ENCODE measurements at regions not wholly inside any gene's neighbourhood (a gene's known extent, or its start where the extent isn't known, plus 50 kb on each side); places are given as distances from the start of the nearest gene placed in this dataset.

DNA sequence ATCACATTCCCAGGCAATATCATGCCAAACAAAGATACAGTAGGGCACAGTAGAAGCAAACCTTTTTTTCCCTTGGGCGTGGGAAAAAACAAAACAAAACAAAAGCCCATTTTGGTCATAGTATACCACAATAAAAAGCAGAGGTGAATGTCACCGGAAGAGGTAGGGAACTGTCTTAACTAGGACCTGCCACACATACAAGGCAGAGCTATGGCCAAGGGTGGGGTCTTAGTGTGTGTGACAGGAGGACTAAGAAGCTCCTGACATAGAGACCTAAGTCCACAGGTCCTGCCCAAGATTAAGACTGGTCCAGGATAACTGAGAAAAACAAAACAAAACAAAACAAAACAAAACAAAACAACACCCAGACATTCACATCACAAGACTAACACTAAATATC, 441.2 kb upstream of the DSEL start:
- no peak overlapping the region for H3K4me3 ChIP-seq
- no peaks in the 10 kb centered on the region for H3K27me3 ChIP-seq
- in situ Hi-C loops (cut with MboI; ENCODE audit: low pct_ligation_motif_present in 1 of 4, low pct_unique_long_range_greater_than_20kb in 1 of 4, low sequenced_read_pairs in 3 of 4) = no loop called here
- no peak for DNase-seq
- intact Hi-C loops (cut with DNase I; ENCODE audit: low total_unique reads) = no loop called here
- H3K9me3 ChIP-seq = no peaks in the 10 kb centered on the region
- WGBS, 2 donors (ENCODE audit: low coverage in 1 of 2) = 61 to 66% methylated on average over 2 of the region's 2 CpGs
- TF ChIP-seq POLR2AphosphoS5 (IDR thresholded peaks at IDR 0.05) (no peak), POLR2A (IDR thresholded peaks at IDR 0.05) (no peak), CTCF (IDR thresholded peaks at IDR 0.05) (no peak), EP300 (IDR thresholded peaks at IDR 0.05; ENCODE audit: low read depth) (no peak)
- H3K4me1 ChIP-seq = no peaks in the 10 kb centered on the region
- H3K27ac ChIP-seq = no peak overlapping the region
- H3K36me3 ChIP-seq = no peaks in the 10 kb centered on the region

GRCh38 chr18:67954594-67954993, 438.1 kb upstream of the DSEL start:
- Histone ChIP-seq H3K4me1 (no peaks in the 10 kb centered on the region), H3K36me3 (no peaks in the 10 kb centered on the region), H3K27ac (no peak overlapping the region), H3K27me3 (no peaks in the 10 kb centered on the region), H3K4me3 (no peak overlapping the region), H3K9me3 (no peaks in the 10 kb centered on the region)
- intact Hi-C loops (cut with DNase I; ENCODE audit: low total_unique reads) (no loop called here), in situ Hi-C loops (cut with MboI; ENCODE audit: low pct_ligation_motif_present in 1 of 4, low pct_unique_long_range_greater_than_20kb in 1 of 4, low sequenced_read_pairs in 3 of 4) (no loop called here)
- no peak for DNase-seq
- no peak for TF ChIP-seq EP300 (IDR thresholded peaks at IDR 0.05; ENCODE audit: low read depth)
- TF ChIP-seq CTCF (IDR thresholded peaks at IDR 0.05) = no peak
- TF ChIP-seq POLR2AphosphoS5 (IDR thresholded peaks at IDR 0.05) = no peak
- WGBS, 2 donors (ENCODE audit: low coverage in 1 of 2) = 29% methylated on average over 3 of the region's 3 CpGs; no CpG with 5 or more reads in 1 of the 2 donors

- Histone ChIP-seq H3K4me3 (no peak overlapping the region), H3K9me3 (no peaks in the 10 kb centered on the region), H3K27me3 (no peaks in the 10 kb centered on the region), H3K27ac (no peak overlapping the region), H3K4me1 (no peaks in the 10 kb centered on the region), H3K36me3 (no peaks in the 10 kb centered on the region)
- in situ Hi-C loops (cut with MboI; ENCODE audit: low pct_ligation_motif_present in 1 of 4, low pct_unique_long_range_greater_than_20kb in 1 of 4, low sequenced_read_pairs in 3 of 4) = no loop called here
- intact Hi-C loops (cut with DNase I; ENCODE audit: low total_unique reads) = no loop called here
- 74 to 78% methylated on average over 7 of the region's 7 CpGs for WGBS, 2 donors (ENCODE audit: low coverage in 1 of 2)
- no peak for DNase-seq
- TF ChIP-seq CTCF (IDR thresholded peaks at IDR 0.05) = no peak
- no peak for TF ChIP-seq EP300 (IDR thresholded peaks at IDR 0.05; ENCODE audit: low read depth)
- no peak for TF ChIP-seq POLR2A (IDR thresholded peaks at IDR 0.05)
- TF ChIP-seq POLR2AphosphoS5 (IDR thresholded peaks at IDR 0.05) = no peak
These were observed 434.6 kb upstream of the DSEL start for GRCh38 chr18:67951137-67951536.

DNA sequence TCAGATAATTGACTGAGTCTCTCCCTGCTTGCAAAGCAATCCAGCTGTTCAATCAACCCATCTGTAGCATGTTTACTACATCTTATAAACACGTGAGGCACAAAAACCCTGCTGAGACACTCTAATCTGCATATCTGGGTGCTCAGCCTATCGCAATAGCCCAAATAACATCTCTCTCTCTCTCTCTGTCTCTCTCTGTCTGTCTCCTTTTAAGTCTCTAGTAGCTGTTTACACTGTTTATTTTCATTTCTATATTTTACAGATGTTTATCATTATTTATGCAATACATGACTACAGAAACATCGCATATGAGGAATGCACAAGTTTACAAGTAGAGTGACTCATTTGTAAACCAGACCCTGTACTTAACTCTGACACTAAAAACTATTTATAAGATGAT, 422.1 kb upstream of the DSEL start:
- H3K4me3 ChIP-seq = no peak overlapping the region
- no peaks in the 10 kb centered on the region for H3K4me1 ChIP-seq
- intact Hi-C loops (cut with DNase I; ENCODE audit: low total_unique reads) (no loop called here), in situ Hi-C loops (cut with MboI; ENCODE audit: low pct_ligation_motif_present in 1 of 4, low pct_unique_long_range_greater_than_20kb in 1 of 4, low sequenced_read_pairs in 3 of 4) (no loop called here)
- no peak for DNase-seq
- H3K9me3 ChIP-seq = no peaks in the 10 kb centered on the region
- 50 to 61% methylated on average over 1 to 3 of the region's 3 CpGs for whole genome bisulfite sequencing, 2 donors (ENCODE audit: low coverage in 1 of 2)
- H3K27ac ChIP-seq = no peak overlapping the region
- no peaks in the 10 kb centered on the region for H3K27me3 ChIP-seq
- no peak for TF ChIP-seq EP300 (IDR thresholded peaks at IDR 0.05; ENCODE audit: low read depth)
- no peak for TF ChIP-seq CTCF (IDR thresholded peaks at IDR 0.05)
- no peak for TF ChIP-seq POLR2AphosphoS5 (IDR thresholded peaks at IDR 0.05)
- no peak for TF ChIP-seq POLR2A (IDR thresholded peaks at IDR 0.05)
- no peaks in the 10 kb centered on the region for H3K36me3 ChIP-seq
